ENCODE measurements at regions not wholly inside any gene's neighbourhood (a gene's known extent, or its start where the extent isn't known, plus 50 kb on each side); places are given as distances from the start of the nearest gene placed in this dataset.

DNA sequence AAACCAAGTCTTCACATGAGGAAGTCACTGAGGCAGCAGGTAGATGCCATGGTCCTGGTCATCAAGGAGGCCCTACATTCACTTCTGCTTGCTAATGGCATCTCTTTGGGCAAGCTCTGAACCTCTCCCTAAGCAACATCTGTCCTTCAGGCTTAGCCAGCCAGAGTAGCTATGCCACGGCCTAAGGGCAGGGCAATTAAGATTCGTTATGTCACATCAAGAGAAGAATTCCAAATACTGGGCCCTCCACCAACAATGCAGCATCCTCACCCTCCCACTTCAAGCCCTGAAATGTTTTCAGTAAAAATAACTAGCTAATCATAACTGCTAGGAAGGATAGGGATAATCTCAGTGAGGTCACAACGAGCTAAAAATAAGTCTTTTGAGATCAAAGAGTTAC lies 120.7 kb upstream of the HCCS start:
- TF ChIP-seq EZH2phosphoT487 (IDR thresholded peaks at IDR 0.05; ENCODE audit: low read length): no peak
- TF ChIP-seq CTCF (IDR thresholded peaks at IDR 0.05; ENCODE audit: low read length): no peak
